ENCODE measurements at regions not wholly inside any gene's neighbourhood (a gene's known extent, or its start where the extent isn't known, plus 50 kb on each side); places are given as distances from the start of the nearest gene placed in this dataset.

DNA sequence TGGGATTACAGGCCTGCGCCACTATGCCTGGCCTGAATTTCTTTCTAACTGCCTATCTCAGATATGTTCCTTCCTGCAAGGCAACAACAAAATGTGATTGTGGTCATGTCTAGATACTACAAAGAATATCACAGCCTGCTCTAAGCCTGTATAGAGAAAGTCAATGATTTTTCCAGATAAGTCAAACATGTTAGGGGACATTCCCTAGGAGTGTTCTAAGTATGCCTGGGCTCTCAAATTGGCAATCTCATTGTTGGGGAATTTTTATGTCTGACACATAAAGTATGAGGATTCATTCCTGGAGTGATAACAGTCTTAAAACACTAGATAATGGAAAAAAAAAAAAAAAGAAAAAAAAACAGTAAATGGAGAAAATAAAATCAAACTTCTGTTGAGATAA, 406.1 kb downstream of the GATA3 start:
- TF ChIP-seq, protein P1, sequence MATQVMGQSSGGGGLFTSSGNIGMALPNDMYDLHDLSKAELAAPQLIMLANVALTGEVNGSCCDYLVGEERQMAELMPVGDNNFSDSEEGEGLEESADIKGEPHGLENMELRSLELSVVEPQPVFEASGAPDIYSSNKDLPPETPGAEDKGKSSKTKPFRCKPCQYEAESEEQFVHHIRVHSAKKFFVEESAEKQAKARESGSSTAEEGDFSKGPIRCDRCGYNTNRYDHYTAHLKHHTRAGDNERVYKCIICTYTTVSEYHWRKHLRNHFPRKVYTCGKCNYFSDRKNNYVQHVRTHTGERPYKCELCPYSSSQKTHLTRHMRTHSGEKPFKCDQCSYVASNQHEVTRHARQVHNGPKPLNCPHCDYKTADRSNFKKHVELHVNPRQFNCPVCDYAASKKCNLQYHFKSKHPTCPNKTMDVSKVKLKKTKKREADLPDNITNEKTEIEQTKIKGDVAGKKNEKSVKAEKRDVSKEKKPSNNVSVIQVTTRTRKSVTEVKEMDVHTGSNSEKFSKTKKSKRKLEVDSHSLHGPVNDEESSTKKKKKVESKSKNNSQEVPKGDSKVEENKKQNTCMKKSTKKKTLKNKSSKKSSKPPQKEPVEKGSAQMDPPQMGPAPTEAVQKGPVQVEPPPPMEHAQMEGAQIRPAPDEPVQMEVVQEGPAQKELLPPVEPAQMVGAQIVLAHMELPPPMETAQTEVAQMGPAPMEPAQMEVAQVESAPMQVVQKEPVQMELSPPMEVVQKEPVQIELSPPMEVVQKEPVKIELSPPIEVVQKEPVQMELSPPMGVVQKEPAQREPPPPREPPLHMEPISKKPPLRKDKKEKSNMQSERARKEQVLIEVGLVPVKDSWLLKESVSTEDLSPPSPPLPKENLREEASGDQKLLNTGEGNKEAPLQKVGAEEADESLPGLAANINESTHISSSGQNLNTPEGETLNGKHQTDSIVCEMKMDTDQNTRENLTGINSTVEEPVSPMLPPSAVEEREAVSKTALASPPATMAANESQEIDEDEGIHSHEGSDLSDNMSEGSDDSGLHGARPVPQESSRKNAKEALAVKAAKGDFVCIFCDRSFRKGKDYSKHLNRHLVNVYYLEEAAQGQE (IDR thresholded peaks at IDR 0.05; ENCODE audit: low read depth) = no peak
- TF ChIP-seq YY1 (IDR thresholded peaks at IDR 0.05; ENCODE audit: low read depth) (no peak), RAD21 (IDR thresholded peaks at IDR 0.05; ENCODE audit: low read depth) (no peak), TAF1 (IDR thresholded peaks at IDR 0.05; ENCODE audit: low read depth) (no peak), ZBTB7A (IDR thresholded peaks at IDR 0.05; ENCODE audit: low read depth) (no peak), CREB1 (IDR thresholded peaks at IDR 0.05; ENCODE audit: low read depth) (no peak), EP300 (IDR thresholded peaks at IDR 0.05; ENCODE audit: borderline replicate concordance) (no peak), FOXM1 (IDR thresholded peaks at IDR 0.05; ENCODE audit: borderline replicate concordance, low read depth) (no peak), TCF12 (IDR thresholded peaks at IDR 0.05; ENCODE audit: low read depth) (no peak), CEBPB (IDR thresholded peaks at IDR 0.05) (no peak), TEAD4 (IDR thresholded peaks at IDR 0.05) (no peak)
- TF ChIP-seq, protein P2, sequence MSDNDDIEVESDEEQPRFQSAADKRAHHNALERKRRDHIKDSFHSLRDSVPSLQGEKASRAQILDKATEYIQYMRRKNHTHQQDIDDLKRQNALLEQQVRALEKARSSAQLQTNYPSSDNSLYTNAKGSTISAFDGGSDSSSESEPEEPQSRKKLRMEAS (IDR thresholded peaks at IDR 0.05) = no peak
- TF ChIP-seq, protein P3, sequence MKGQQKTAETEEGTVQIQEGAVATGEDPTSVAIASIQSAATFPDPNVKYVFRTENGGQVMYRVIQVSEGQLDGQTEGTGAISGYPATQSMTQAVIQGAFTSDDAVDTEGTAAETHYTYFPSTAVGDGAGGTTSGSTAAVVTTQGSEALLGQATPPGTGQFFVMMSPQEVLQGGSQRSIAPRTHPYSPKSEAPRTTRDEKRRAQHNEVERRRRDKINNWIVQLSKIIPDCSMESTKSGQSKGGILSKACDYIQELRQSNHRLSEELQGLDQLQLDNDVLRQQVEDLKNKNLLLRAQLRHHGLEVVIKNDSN (IDR thresholded peaks at IDR 0.05) = no peak
